OCI-M2 (cell line): ENCODE measurements at regions not wholly inside any gene's neighbourhood (a gene's known extent, or its start where the extent isn't known, plus 50 kb on each side); places are given as distances from the start of the nearest gene placed in this dataset.
A peak's percentile ranks its signal among the peaks of the same experiment; 100 is the strongest.
"Not testable (repeated sequence)": the region's sequence is repeated elsewhere in the genome, so short reads cannot be mapped to it uniquely, and the experiment has no call there.

ENCODE experiments used
- DNase-seq: peaks from one replicate; lab custom pipeline; 2025; ENCODE audit not compliant: unreplicated experiment; lab: John Stamatoyannopoulos, UW

DNA sequence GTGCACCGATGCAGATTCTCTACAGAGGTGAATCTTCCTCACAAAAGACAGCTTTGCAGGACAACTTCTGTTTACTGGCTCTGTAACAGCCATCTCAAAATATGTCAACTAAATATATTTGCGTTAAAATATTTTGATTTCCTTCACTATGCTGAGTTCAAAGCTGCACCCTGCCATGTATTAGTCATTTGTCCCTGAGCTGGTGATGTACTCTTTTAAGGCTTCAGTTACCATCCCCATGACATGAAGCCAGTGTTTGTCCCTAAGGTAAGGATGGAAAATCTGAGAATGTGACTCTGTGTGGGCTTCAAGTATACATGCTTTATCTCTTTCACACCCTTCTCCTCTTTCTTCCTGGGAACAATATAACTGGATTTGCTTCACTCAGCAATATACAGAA is 70.2 kb upstream of the BTG3 start:
- no peak for DNase-seq

DNA sequence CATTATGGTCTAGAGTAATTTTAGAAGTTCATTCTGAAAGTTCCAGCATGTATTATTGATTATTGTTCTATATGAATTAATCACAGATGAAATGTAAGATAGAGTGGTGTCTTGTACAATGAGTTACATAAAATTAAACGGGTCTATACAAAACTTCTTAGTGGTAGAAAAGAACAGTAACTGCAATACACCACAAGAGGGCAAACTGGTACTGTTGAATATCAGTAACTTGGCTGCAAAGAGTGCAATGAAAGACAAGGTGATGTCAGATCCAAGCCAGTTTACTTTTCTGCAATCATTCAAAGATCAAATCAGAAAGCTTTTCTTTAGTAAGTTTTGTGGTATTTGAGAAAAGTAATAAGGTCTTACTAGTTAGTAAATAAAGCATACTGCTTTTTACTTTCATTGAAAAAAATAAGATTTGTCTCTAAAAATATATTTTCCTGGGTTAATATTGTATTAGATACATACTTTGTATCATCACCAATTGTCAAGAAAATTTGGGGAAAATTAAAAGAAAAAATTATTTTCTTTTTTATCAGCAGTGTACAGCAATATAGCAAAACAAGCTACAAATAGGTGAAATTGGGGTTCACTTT is 66.4 kb upstream of the BTG3 start:
- peak; percentile 8 for DNase-seq

DNA sequence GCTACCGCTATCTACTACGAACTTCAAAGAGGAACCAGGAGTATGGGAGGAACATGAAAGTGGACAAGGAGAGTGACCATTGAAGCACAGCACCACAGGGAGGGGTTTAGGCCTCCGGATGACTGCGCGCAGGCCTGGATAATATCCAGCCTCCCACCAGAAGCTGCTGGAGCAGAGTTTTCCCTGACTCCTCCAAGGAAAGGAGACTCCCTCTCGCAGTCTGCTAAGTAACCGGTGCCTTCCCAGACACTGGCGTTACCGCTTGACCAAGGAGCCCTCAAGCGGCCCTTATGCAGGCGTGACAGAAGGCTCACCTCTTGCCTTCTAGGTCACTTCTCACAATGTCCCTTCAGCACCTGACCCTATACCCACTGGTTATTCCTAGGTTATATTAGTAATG is 64.2 kb upstream of the BTG3 start:
- not testable (repeated sequence) for DNase-seq

DNA sequence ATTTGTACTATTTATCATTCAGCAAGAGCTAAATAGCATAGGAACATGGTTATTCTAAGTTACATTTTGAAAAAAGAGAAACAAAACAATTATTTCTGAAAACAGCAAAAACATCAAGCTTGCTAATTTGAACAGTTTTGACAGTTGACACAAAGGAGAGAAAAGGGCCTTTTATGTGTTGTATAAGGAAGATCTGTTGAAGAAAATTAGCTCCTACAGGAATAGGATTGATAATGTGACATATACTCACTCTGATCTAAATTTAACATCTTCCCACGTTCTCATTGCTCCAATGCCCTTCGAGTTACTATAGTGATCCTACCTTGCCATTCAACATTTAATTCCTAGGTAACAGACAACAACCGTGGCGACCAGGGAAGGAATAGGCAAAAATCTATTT is 61.4 kb upstream of the BTG3 start:
- DNase-seq, result no peak

DNA sequence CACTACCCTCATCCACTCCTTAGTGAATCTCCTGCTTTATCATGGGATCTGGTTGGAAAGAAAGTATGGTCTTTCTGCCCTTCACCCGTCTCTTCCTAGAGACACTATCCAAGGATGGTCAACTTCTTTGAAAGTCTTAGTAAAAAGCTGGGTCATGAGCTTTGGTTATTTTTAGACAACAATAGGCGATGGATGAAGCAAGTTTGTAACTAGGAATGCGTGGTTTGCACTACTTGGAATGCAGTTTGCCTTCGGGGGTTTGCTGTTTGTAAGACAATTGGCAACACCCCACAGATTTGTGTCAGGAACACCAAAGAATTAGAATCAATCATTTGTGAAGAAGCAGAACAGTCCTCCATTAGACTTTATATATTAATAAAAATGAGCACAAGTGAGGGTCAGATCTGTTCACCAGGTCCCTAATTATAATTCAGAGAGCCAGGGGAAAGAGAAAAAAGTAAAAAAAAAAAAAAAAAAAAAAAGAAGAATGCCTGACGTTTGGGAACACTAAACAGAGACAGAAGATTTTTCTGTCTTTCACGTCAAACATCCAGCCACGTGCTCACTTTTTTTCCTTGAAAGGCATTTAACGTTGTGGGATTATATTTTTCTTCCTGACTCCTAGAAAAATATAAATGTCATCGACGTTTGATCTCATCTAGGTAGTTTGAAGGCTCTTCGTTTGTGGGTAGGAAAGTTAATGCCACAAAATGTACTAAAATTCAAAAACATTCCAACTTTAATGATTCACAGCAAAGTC is 60.7 kb upstream of the BTG3 start:
- no peak for DNase-seq

DNA sequence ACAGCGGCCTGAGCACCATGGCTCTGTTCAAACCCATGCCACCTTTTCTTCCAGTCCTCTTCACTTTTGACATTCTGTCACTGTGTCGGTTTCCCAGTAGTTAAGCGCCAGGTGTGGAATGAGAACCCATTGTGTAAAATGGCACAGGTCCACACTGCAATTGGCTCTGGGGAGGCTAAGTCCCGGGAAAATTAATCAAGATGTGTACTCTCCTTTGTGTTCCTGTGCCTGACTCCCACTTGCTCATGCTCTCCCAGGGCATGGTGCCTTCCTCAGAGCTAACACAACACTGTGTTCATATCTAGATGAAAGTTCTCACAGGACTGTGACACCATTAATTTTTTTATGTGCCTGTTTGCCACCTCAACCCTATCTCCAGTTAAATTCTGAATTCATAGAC is 59.0 kb upstream of the BTG3 start:
- no peak for DNase-seq

DNA sequence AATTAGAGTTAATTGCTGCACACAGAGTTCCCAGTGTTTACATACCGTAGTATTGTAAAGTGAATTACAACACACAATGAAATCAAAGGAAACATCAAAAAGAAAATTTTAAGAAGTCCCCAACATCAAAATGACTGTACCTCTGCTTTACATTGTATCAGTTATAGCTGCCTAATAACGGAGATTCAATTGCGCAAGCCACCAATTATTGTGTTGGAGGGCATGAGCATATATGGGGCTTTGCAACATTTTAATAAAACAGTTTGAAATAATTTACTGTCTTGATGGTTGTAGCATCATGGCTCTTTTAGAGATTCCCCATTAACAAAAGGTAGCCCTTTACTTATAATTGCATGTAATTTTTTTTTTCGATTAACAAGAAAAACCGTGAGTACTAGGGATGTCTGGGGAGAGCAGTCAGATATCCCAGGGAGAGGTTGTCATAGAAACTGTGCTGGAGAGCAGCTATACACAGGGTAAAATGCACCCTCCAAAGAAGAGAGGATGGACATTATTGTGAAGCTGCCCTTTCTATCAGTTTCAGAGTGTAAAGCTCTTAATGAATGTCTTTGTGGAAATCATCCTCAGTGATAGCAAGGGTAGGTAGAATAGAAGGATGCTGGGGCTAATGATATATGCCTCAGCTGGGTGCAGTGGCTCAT is 55.9 kb upstream of the BTG3 start:
- DNase-seq, result no peak

DNA sequence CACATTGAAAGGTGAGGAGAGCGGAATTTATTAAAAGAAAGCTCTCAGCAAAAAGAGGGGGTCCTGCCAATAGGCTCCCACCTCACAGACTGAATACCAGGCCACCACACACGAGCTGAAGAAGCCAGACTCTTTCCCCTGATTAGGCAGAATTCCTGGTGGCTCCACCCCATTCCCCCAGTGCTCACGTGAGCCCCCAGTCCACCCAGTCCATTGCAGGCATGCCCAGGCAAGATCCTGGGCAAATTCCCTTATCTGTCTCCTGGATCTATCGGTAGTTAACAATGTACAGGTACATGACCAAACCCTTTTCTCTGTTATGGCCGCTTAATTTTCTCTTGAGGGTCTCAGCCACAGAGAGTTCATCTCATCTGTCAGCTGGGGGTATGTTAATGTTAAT is 54.6 kb upstream of the BTG3 start:
- DNase-seq, result no peak
